ENCODE measurements at regions not wholly inside any gene's neighbourhood (a gene's known extent, or its start where the extent isn't known, plus 50 kb on each side); places are given as distances from the start of the nearest gene placed in this dataset.
A peak's percentile ranks its signal among the peaks of the same experiment; 100 is the strongest.

DNA sequence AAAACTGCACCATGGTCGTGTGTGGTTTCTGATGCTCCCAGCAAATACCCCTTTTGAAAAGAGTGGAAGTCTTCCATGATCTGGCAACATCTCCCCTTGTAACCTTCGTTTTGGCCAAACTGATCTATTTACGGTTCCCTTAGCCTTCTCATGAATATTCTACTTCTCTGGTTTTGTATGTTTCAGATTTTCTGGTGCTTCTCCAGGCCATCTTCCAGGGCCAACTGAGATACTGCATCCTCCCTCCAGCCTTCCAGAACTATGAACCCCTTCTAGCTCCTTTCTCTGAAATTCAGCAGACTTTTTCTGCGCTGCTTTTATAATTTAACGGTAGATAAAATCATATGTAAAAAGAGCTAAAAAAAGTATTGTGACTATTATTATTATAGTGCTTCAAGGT, 97.7 kb downstream of the XCL2 start:
- TF ChIP-seq, protein P1, sequence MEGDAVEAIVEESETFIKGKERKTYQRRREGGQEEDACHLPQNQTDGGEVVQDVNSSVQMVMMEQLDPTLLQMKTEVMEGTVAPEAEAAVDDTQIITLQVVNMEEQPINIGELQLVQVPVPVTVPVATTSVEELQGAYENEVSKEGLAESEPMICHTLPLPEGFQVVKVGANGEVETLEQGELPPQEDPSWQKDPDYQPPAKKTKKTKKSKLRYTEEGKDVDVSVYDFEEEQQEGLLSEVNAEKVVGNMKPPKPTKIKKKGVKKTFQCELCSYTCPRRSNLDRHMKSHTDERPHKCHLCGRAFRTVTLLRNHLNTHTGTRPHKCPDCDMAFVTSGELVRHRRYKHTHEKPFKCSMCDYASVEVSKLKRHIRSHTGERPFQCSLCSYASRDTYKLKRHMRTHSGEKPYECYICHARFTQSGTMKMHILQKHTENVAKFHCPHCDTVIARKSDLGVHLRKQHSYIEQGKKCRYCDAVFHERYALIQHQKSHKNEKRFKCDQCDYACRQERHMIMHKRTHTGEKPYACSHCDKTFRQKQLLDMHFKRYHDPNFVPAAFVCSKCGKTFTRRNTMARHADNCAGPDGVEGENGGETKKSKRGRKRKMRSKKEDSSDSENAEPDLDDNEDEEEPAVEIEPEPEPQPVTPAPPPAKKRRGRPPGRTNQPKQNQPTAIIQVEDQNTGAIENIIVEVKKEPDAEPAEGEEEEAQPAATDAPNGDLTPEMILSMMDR (IDR thresholded peaks at IDR 0.05; ENCODE audit: insufficient read depth, low read depth, low read length, missing control alignments): no peak
- H3K4me3 ChIP-seq (ENCODE audit: low read length): no peak overlapping the region
- no peak for DNase-seq (ENCODE audit: low read depth)

DNA sequence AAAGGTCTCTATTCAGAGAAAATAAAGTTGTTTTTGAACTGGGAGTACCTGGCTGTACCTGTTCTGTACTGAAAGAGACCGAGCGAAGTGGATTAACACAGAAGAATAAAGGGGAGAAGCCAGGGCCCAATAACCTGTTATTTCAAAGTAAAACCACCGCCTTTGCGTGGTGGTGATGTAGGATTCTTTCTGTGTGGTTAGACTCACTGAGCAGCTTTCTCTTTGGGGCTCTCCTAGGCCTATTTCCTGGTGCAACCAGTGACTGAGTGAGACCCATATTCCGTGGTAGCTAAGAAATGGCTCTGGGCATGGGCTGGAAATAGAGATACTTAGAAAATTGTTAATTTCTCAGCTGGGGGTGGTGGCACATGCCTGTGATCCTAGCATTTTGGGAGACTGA, 99.9 kb downstream of the XCL2 start:
- DNase-seq (ENCODE audit: low read depth): no peak
- TF ChIP-seq, protein P1 (IDR thresholded peaks at IDR 0.05; ENCODE audit: insufficient read depth, low read depth, low read length, missing control alignments): no peak
- H3K4me3 ChIP-seq (ENCODE audit: low read length): no peak overlapping the region

DNA sequence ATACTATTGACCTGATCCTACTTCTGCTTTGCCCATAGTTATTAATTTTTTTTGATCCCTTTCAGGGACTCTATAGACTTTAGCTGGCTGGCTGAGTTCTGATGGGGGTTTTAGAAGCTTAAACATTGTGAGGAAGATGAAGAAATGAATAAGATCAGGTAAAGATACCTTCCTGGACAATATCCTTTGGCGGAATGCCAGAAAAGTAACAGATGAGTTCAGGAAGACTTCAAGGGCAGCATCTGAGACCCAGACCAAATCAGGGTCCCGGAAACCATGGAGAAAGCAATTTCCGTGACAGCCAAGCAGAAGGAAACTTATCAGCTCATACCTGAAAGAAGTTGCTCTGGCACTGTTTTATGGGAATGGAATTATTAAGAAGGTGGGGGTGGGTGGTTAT, 100.4 kb downstream of the XCL2 start:
- H3K4me3 ChIP-seq (ENCODE audit: low read length): no peak overlapping the region
- TF ChIP-seq, protein P1 (IDR thresholded peaks at IDR 0.05; ENCODE audit: insufficient read depth, low read depth, low read length, missing control alignments): no peak
- no peak for DNase-seq (ENCODE audit: low read depth)

DNA sequence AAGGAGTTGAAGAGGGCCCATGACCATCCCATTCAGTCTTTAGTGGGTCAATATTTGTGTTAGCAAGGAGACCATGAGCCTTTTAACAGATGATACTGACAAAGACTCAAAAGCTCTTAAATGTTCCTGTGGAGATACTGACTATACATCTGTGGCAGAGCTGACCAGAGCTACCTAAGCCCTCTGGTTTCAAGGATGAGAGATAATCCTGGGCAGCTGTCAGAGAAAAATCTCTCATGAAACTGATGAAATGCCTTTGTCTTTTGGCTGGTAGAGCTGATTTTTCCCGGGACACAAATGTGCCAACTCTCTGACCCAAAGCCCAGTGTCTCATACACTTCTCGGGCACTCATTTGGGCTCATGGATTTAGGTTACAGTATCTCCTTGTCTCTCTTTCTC, 100.9 kb downstream of the XCL2 start:
- no peak for DNase-seq (ENCODE audit: low read depth)
- H3K4me3 ChIP-seq (ENCODE audit: low read length): no peak overlapping the region
- TF ChIP-seq, protein P1 (IDR thresholded peaks at IDR 0.05; ENCODE audit: insufficient read depth, low read depth, low read length, missing control alignments): no peak

DNA sequence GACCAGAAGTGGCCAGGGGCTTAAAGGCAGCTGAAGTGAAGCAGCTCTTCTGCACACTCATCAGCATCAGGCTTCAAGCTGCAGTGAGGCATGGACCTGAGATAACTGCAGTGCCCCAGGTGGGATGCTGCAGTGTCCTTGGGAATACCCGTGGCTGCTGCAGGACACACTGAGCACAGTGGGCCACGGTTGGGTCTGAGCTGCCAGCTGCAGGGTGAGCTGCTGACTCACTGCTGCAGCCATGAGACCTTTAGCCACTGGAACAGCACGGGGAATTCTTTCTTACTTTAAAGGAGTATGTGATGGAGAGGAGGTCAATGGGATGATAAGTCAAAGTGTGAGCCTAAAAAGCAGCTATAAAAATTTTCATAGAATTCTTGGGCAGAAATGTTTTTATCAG, 102.1 kb downstream of the XCL2 start:
- DNase-seq (ENCODE audit: low read depth): no peak
- H3K4me3 ChIP-seq (ENCODE audit: low read length): no peak overlapping the region

DNA sequence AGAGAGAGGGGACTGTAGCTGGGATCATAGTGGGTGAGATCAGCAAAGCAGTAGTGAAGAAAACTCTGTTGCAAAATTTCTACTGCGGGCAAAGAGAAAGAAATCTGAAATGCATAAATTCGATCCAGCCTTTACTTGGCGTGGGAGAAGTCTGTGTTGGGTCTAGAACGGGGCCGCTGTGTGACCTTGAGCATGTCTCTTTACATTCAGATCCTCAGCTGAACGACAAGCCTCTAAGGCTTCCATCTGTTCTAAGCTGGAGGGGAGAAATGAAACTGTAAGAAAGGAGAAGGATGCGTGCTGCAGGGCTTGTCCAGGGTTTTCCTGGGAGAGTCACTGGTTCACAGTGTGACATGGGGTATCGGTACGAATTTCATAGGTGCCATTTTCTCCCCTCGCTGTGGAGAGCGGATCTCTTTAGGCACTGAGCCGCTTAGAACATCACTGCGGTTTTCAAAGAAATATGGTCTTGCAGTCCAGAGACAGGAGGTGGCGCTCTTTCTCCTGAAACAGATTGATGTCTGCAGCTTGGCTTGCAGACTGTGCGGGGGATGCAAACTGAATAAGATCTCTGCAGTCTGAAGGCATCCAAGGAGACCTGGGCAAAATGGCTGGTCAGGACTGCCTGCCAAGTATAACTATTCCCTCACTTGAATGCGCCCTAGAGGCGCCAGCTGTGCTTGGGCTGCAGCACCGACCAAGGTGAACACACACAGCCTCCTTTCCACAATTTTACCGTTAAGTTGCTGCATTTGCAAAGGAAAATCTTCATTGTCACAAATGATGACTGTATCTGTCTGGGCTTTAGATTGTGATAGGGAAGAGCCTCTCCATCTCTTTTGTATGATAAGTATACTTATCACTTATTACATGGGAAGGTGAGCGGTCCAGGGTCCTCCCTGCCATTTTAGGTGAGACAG, 104.1 kb downstream of the XCL2 start:
- TF ChIP-seq, protein P1 (IDR thresholded peaks at IDR 0.05; ENCODE audit: insufficient read depth, low read depth, low read length, missing control alignments): peak; percentile 83
- DNase-seq (ENCODE audit: low read depth): peak; percentile 82
- no peak overlapping the region for H3K4me3 ChIP-seq (ENCODE audit: low read length)

More for the DNA sequence above, 102.1 kb downstream of the XCL2 start:
- TF ChIP-seq, protein P1 (IDR thresholded peaks at IDR 0.05; ENCODE audit: insufficient read depth, low read depth, low read length, missing control alignments): no peak

DNA sequence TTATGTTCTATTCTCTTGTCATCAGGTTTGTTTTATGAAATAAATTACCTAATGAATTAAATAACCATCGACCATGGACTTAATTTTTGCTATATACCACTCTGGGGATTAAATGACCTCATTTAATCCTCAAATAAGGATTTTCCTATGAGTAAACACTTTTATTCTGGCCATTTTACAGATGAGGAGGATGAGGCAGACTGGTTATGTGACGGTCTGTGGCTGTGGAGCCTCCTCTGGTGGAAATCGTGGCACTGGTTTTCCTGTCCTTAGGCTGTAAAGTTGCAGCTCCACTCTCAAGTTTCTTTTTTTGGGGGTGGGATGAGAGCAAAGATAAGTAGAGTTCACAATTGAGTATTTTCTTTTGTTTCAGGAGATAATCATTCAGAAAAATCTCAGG, 105.2 kb downstream of the XCL2 start:
- TF ChIP-seq, protein P1 (IDR thresholded peaks at IDR 0.05; ENCODE audit: insufficient read depth, low read depth, low read length, missing control alignments): no peak
- H3K4me3 ChIP-seq (ENCODE audit: low read length): no peak overlapping the region
- DNase-seq (ENCODE audit: low read depth): no peak
